ENCODE measurements at regions not wholly inside any gene's neighbourhood (a gene's known extent, or its start where the extent isn't known, plus 50 kb on each side); places are given as distances from the start of the nearest gene placed in this dataset.

DNA sequence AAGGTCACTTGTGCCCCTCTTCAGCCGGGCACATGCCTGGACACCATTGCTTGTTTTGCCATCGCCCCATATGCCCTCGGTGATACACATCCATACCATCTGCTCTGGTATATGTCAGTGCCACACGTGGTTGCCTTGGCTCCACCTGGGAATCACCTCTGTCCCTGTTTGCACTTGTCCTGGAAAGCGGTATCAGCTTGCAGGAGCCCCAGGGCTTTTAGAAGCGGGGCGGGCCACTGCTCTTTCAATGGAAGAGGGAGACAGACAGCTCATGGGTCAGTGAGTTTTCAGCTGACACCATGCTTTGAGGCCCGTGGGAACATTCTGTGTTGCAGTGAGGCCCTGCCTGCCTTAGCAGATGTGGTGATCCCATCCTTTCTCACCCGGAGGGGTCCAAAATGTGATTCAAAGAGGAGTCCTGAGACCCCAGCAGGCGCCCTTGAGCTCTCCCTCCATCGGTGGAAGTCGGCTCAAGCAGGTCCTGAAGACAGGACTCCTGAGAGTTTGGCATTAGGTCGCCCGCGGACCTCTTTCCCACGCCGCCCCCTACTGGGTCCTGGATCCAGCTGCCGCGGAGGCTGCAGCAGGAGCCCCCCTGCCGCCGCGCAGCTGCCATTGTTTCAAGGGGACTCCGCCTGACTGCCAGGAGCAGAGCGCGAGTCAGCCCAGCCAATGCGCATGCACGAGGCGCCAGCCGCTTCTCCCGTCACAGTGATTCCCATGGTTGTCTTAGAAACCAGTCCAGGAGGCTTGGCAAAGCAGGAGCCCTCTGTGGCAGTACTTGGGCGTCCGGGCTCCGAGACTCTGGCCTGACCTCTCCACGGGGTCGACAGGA, 773.2 kb upstream of the ALG10B start:
- no peaks in the 10 kb centered on the region for H3K4me1 Mint-ChIP-seq
- no peak overlapping the region for H2AK5ac ChIP-seq (ENCODE audit: insufficient read length, low read length)
- peaks cover 82% of the 10 kb centered on the region for H3K9me3 ChIP-seq (ENCODE audit: control insufficient read depth, low read depth, low read length)
- no peak overlapping the region for H3K14ac ChIP-seq (ENCODE audit: insufficient read depth, low read length)
- TF ChIP-seq CTCF (conservative IDR thresholded peaks at IDR 0.05): no peak
- no peak for DNase-seq
- no peak overlapping the region for H4K91ac ChIP-seq (ENCODE audit: insufficient read length, low read depth, low read length)
- H2BK5ac ChIP-seq (ENCODE audit: insufficient read length, low read length): no peak overlapping the region
- no peak overlapping the region for H3K18ac ChIP-seq (ENCODE audit: insufficient read length, low read depth, low read length)
- no peaks in the 10 kb centered on the region for H3K23me2 ChIP-seq (ENCODE audit: insufficient read length, low read depth, low read length, poor library complexity, severe bottlenecking)
- WGBS (ENCODE audit: extremely low coverage, insufficient read length, low lambda C conversion rate): no CpG with 5 or more reads among the region's 35 CpGs
- no peak overlapping the region for H3K27ac Mint-ChIP-seq
- no peaks in the 10 kb centered on the region for H3K4me1 ChIP-seq (ENCODE audit: insufficient read depth, low read length)
- H3K4ac ChIP-seq (ENCODE audit: low read depth, low read length): no peak overlapping the region
- H2AFZ ChIP-seq (ENCODE audit: low read length): no peak overlapping the region
- H3K9ac ChIP-seq (ENCODE audit: extremely low read depth, insufficient read length, low read length): no peak overlapping the region
- H2BK12ac ChIP-seq (ENCODE audit: insufficient read length, low read depth, low read length): no peak overlapping the region
- H2BK20ac ChIP-seq (ENCODE audit: low read depth, low read length, poor library complexity, severe bottlenecking): no peak overlapping the region
- peaks cover 92 to 95% of the 10 kb centered on the region in 2 experiments for H3K9me3 Mint-ChIP-seq
- H3K4me3 Mint-ChIP-seq: no peak overlapping the region
- H3T11ph ChIP-seq (ENCODE audit: low read length): no peak overlapping the region
- H2BK15ac ChIP-seq (ENCODE audit: low read depth, low read length): no peak overlapping the region
- no peak overlapping the region for H3K56ac ChIP-seq (ENCODE audit: insufficient read length, low read depth, low read length)
- peaks cover 24 to 34% (median 32%) of the 10 kb centered on the region in 3 experiments for H3K36me3 Mint-ChIP-seq (ENCODE audit: insufficient read depth in 1 of 3, low read depth in 3 of 3)
- H3K23ac ChIP-seq (ENCODE audit: insufficient read length, low read depth, low read length): no peak overlapping the region
- H3K4me2 ChIP-seq (ENCODE audit: insufficient read depth, insufficient read length, low read length): no peak overlapping the region
- H4K5ac ChIP-seq (ENCODE audit: insufficient read length, low read depth, low read length): no peak overlapping the region
- H3K27me3 Mint-ChIP-seq (ENCODE audit: low read depth): peaks cover 4% of the 10 kb centered on the region
- H4K8ac ChIP-seq (replicated peaks; ENCODE audit: insufficient read length, low read depth, low read length): no peak overlapping the region
- no peaks in the 10 kb centered on the region for H3K79me2 ChIP-seq (ENCODE audit: insufficient read depth, low read length)
- H3K27me3 ChIP-seq (ENCODE audit: insufficient read depth, low read length): no peaks in the 10 kb centered on the region
- H3K27ac ChIP-seq (ENCODE audit: insufficient read length, low read depth, low read length): no peak overlapping the region
- no peaks in the 10 kb centered on the region for H3K79me1 ChIP-seq (ENCODE audit: insufficient read depth, low read depth, low read length, poor library complexity, severe bottlenecking)
- no peak overlapping the region for H2BK120ac ChIP-seq (ENCODE audit: low read depth, low read length, poor library complexity, severe bottlenecking)
- H4K20me1 ChIP-seq (ENCODE audit: control insufficient read depth, insufficient read depth, insufficient read length): no peaks in the 10 kb centered on the region

All from H9 (cell line).